HCT116 (cell line): ENCODE measurements at regions not wholly inside any gene's neighbourhood (a gene's known extent, or its start where the extent isn't known, plus 50 kb on each side); places are given as distances from the start of the nearest gene placed in this dataset.

ENCODE experiments used
- ELF1 ChIP-seq: IDR thresholded peaks from 2 replicates; pipeline ENCODE4 v1.6.1; 2012; ENCODE audit warnings: low read depth, borderline replicate concordance
- EZH2 ChIP-seq: fragments of 200-600 bp; sonication (generic); IDR thresholded peaks from 2 replicates; pipeline ENCODE4 v1.6.1; 2017; ENCODE audit warnings: antibody characterized with exemption, mixed run types
- EZH2phosphoT487 ChIP-seq: fragments of 200-600 bp; IDR thresholded peaks from 2 replicates; pipeline ENCODE4 v1.6.1; 2018; ENCODE audit warnings: antibody characterized with exemption, borderline replicate concordance
- JUND ChIP-seq: IDR thresholded peaks from 2 replicates; pipeline ENCODE4 v1.6.1; 2012
- POLR2A ChIP-seq: IDR thresholded peaks from 2 replicates; pipeline ENCODE4 v1.7.0; 2011; ENCODE audit warnings: borderline replicate concordance; ENCODE audit not compliant: insufficient read depth, insufficient read length; ENCODE audit errors: extremely low read depth
- POLR2AphosphoS5 ChIP-seq: IDR thresholded peaks from 2 replicates; pipeline ENCODE4 v1.6.1; 2011; ENCODE audit warnings: mild to moderate bottlenecking, low read depth, low read length, moderate library complexity
- RAD21 ChIP-seq: IDR thresholded peaks from 2 replicates; pipeline ENCODE4 v1.6.1; 2012; ENCODE audit warnings: low read depth, mild to moderate bottlenecking
- TCF7L2 ChIP-seq: IDR thresholded peaks from 2 replicates; pipeline ENCODE4 v1.7.0; 2011; ENCODE audit warnings: borderline replicate concordance, inconsistent platforms; ENCODE audit not compliant: insufficient read depth, insufficient read length; ENCODE audit errors: extremely low read depth
- ZNF274 ChIP-seq: fragments of 200-500 bp; sonication (Bioruptor generic); IDR thresholded peaks from 2 replicates; pipeline ENCODE4 v1.6.1; 2014; ENCODE audit warnings: mild to moderate bottlenecking, low read depth, low read length, inconsistent platforms
- TF ChIP-seq, protein P1 (sequence below), 3 experiments: fragments of 200-600 bp in 1 of 3; sonication (generic) in 1 of 3; IDR thresholded peaks in 2 of 3; conservative IDR thresholded peaks in 1 of 3; 2 replicates each; pipeline ENCODE4 v1.5.1; 2012 to 2017; ENCODE audit warnings: low read depth in 2 of 3, low read length in 2 of 3, antibody characterized with exemption in 1 of 3, borderline replicate concordance in 1 of 3, control low read depth in 1 of 3, mild to moderate bottlenecking in 1 of 3, mixed read lengths in 1 of 3, mixed run types in 1 of 3, moderate library complexity in 1 of 3; ENCODE audit not compliant: insufficient read depth in 1 of 3
- TF ChIP-seq, protein P2 (sequence below): IDR thresholded peaks from 2 replicates; pipeline ENCODE4 v1.6.1; 2012
- TF ChIP-seq, protein P3 (sequence below): IDR thresholded peaks from 2 replicates; pipeline ENCODE4 v1.6.1; 2011; ENCODE audit warnings: mild to moderate bottlenecking, low read length, moderate library complexity; ENCODE audit not compliant: insufficient replicate concordance; ENCODE audit errors: extremely low read depth
- TF ChIP-seq, protein P4 (sequence below): IDR thresholded peaks from 2 replicates; pipeline ENCODE4 v1.6.1; 2012
- TF ChIP-seq, protein P5 (sequence below): IDR thresholded peaks from 2 replicates; pipeline ENCODE4 v1.6.1; 2012; ENCODE audit warnings: low read depth

DNA sequence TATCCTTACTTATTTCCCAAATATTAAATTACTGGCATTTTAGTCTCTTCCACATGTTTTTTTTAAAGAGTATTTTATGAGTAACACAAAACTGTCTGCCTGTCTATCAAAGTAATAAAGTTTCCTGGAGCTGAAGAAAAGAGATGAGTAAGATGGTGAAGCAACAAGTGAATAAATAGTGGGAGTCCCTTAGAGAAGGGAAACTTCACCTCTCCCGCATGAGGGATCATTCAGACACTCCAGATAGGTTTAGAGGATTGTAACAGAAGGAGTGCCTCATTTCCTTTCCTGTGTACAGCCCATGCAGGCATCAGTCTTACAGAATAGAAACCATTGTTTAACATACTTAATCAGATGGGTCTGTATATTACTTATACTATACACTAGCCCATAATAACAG lies 205.7 kb downstream of the USP25 start:
- TF ChIP-seq POLR2AphosphoS5 (no peak), TCF7L2 (no peak), RAD21 (no peak), ZNF274 (no peak), JUND (no peak), EZH2 (no peak), POLR2A (no peak), ELF1 (no peak), EZH2phosphoT487 (no peak)
- TF ChIP-seq, protein P1, sequence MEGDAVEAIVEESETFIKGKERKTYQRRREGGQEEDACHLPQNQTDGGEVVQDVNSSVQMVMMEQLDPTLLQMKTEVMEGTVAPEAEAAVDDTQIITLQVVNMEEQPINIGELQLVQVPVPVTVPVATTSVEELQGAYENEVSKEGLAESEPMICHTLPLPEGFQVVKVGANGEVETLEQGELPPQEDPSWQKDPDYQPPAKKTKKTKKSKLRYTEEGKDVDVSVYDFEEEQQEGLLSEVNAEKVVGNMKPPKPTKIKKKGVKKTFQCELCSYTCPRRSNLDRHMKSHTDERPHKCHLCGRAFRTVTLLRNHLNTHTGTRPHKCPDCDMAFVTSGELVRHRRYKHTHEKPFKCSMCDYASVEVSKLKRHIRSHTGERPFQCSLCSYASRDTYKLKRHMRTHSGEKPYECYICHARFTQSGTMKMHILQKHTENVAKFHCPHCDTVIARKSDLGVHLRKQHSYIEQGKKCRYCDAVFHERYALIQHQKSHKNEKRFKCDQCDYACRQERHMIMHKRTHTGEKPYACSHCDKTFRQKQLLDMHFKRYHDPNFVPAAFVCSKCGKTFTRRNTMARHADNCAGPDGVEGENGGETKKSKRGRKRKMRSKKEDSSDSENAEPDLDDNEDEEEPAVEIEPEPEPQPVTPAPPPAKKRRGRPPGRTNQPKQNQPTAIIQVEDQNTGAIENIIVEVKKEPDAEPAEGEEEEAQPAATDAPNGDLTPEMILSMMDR (IDR thresholded peaks at IDR 0.05 in 2 of 3, conservative IDR thresholded peaks at IDR 0.05 in 1 of 3; ENCODE audit: borderline replicate concordance in 1 of 3, insufficient read depth in 1 of 3, low read depth in 2 of 3, low read length in 2 of 3), result no peak
- TF ChIP-seq, protein P2, sequence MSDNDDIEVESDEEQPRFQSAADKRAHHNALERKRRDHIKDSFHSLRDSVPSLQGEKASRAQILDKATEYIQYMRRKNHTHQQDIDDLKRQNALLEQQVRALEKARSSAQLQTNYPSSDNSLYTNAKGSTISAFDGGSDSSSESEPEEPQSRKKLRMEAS, result no peak
- TF ChIP-seq, protein P3, sequence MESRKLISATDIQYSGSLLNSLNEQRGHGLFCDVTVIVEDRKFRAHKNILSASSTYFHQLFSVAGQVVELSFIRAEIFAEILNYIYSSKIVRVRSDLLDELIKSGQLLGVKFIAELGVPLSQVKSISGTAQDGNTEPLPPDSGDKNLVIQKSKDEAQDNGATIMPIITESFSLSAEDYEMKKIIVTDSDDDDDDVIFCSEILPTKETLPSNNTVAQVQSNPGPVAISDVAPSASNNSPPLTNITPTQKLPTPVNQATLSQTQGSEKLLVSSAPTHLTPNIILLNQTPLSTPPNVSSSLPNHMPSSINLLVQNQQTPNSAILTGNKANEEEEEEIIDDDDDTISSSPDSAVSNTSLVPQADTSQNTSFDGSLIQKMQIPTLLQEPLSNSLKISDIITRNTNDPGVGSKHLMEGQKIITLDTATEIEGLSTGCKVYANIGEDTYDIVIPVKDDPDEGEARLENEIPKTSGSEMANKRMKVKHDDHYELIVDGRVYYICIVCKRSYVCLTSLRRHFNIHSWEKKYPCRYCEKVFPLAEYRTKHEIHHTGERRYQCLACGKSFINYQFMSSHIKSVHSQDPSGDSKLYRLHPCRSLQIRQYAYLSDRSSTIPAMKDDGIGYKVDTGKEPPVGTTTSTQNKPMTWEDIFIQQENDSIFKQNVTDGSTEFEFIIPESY, result no peak
- TF ChIP-seq, protein P4, sequence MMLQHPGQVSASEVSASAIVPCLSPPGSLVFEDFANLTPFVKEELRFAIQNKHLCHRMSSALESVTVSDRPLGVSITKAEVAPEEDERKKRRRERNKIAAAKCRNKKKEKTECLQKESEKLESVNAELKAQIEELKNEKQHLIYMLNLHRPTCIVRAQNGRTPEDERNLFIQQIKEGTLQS, result no peak
- TF ChIP-seq, protein P5, sequence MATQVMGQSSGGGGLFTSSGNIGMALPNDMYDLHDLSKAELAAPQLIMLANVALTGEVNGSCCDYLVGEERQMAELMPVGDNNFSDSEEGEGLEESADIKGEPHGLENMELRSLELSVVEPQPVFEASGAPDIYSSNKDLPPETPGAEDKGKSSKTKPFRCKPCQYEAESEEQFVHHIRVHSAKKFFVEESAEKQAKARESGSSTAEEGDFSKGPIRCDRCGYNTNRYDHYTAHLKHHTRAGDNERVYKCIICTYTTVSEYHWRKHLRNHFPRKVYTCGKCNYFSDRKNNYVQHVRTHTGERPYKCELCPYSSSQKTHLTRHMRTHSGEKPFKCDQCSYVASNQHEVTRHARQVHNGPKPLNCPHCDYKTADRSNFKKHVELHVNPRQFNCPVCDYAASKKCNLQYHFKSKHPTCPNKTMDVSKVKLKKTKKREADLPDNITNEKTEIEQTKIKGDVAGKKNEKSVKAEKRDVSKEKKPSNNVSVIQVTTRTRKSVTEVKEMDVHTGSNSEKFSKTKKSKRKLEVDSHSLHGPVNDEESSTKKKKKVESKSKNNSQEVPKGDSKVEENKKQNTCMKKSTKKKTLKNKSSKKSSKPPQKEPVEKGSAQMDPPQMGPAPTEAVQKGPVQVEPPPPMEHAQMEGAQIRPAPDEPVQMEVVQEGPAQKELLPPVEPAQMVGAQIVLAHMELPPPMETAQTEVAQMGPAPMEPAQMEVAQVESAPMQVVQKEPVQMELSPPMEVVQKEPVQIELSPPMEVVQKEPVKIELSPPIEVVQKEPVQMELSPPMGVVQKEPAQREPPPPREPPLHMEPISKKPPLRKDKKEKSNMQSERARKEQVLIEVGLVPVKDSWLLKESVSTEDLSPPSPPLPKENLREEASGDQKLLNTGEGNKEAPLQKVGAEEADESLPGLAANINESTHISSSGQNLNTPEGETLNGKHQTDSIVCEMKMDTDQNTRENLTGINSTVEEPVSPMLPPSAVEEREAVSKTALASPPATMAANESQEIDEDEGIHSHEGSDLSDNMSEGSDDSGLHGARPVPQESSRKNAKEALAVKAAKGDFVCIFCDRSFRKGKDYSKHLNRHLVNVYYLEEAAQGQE, result no peak
